Loucy (cell line): ENCODE measurements at regions not wholly inside any gene's neighbourhood (a gene's known extent, or its start where the extent isn't known, plus 50 kb on each side); places are given as distances from the start of the nearest gene placed in this dataset.

Source experiments
- H2AFZ ChIP-seq: fragments of 200-600 bp; sonication (generic); 2 replicates; pipeline ENCODE4 v1.6.0; 2016; ENCODE audit warnings: antibody characterized with exemption, mild to moderate bottlenecking, low read length, moderate library complexity
- H3F3A ChIP-seq: fragments of 200-600 bp; 2 replicates; pipeline ENCODE4 v1.6.0; 2016; ENCODE audit warnings: antibody characterized with exemption, low read depth, mild to moderate bottlenecking
- H3K27me3 ChIP-seq: fragments of 200-600 bp; sonication (generic); 2 replicates; pipeline ENCODE4 v1.6.1; 2014; ENCODE audit warnings: low read length, mild to moderate bottlenecking; ENCODE audit not compliant: insufficient read depth, poor library complexity, severe bottlenecking
- H3K36me3 ChIP-seq: fragments of 200-600 bp; sonication (generic); 2 replicates; pipeline ENCODE4 v1.6.1; 2016; ENCODE audit warnings: low read length; ENCODE audit not compliant: insufficient read depth
- H3K4me1 ChIP-seq: fragments of 200-600 bp; sonication (generic); 2 replicates; pipeline ENCODE4 v1.5.1; 2014; ENCODE audit warnings: low read length, mild to moderate bottlenecking; ENCODE audit not compliant: insufficient read depth, poor library complexity, severe bottlenecking
- H3K4me2 ChIP-seq: fragments of 200-600 bp; sonication (generic); 2 replicates; pipeline ENCODE4 v1.6.0; 2014; ENCODE audit warnings: antibody characterized with exemption, low read length, low read depth, mild to moderate bottlenecking; ENCODE audit not compliant: poor library complexity, severe bottlenecking
- H3K4me3 ChIP-seq: fragments of 200-600 bp; sonication (generic); 2 replicates; pipeline ENCODE4 v1.5.1; 2014; ENCODE audit warnings: low read length, mild to moderate bottlenecking, mixed read lengths; ENCODE audit not compliant: poor library complexity, severe bottlenecking
- H3K79me2 ChIP-seq: fragments of 200-600 bp; sonication (generic); 2 replicates; pipeline ENCODE4 v1.6.1; 2014; ENCODE audit warnings: low read length; ENCODE audit not compliant: insufficient read depth
- H3K9ac ChIP-seq: fragments of 200-600 bp; sonication (generic); 2 replicates; pipeline ENCODE4 v1.6.0; 2014; ENCODE audit warnings: mild to moderate bottlenecking, low read depth, low read length, moderate library complexity; ENCODE audit not compliant: poor library complexity, severe bottlenecking
- H3K9me2 ChIP-seq: fragments of 200-600 bp; sonication (generic); replicated peaks from 2 replicates; pipeline ENCODE4 v1.6.1; 2016; ENCODE audit warnings: low read depth, low read length, mixed read lengths
- H3K9me3 ChIP-seq: fragments of 200-600 bp; sonication (generic); 2 replicates; pipeline ENCODE4 v1.6.1; 2014; ENCODE audit warnings: mild to moderate bottlenecking, antibody characterized with exemption, low read length, low read depth; ENCODE audit not compliant: insufficient read depth
- H4K20me1 ChIP-seq: fragments of 200-600 bp; sonication (generic); 2 replicates; pipeline ENCODE4 v1.6.0; 2014; ENCODE audit warnings: antibody characterized with exemption, low read length, mild to moderate bottlenecking; ENCODE audit not compliant: insufficient read depth, poor library complexity, severe bottlenecking
- EZH2phosphoT487 ChIP-seq: fragments of 200-600 bp; IDR thresholded peaks from 2 replicates; pipeline ENCODE4 v1.6.1; 2018; ENCODE audit warnings: antibody characterized with exemption, mild to moderate bottlenecking, moderate library complexity, borderline replicate concordance
- TF ChIP-seq, protein P1 (sequence below): fragments of 200-600 bp; sonication (generic); conservative IDR thresholded peaks from 2 replicates; pipeline ENCODE4 v1.5.1; 2014; ENCODE audit warnings: mild to moderate bottlenecking, antibody characterized with exemption, low read length

DNA sequence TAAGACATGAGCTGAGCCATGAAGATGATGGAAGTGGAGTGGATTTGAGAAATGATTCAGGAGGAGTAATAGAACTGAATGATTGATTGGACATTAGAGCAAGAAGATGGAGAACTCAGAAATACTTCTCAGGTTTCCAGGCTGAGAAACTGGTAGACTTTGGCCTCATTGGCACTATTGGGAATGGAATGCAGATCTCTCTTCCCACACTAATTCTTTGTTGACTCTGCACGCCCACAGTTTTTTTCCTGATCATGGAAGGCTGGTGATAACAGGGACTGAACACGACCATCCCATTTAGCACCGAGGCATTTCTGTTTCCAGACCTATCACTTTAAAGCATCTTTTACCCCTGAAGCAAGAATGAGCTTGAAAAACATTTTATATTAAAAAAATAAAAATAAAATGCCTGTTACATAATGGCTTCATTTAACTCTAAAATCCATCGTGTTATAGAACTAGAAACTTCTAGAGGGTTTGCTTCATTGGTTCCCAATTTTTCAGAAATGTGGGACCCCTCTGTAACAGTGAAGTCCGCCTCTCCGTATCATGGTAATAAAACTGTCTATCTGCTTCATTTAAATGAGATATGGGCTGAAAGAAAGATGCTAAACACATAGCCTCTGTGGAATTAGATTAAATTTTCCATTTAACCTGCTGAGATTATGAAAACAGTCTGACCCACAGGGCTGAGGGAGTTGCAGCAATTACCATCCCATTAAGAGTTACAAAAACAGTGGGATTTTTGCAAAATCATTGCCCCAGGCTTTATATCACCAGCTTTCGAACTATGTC is 562.0 kb upstream of the CFAP20DC start:
- no peaks in the 10 kb centered on the region for H4K20me1 ChIP-seq
- no peaks in the 10 kb centered on the region for H3K4me1 ChIP-seq
- no peaks in the 10 kb centered on the region for H3K9me3 ChIP-seq
- H3K27me3 ChIP-seq: no peaks in the 10 kb centered on the region
- H3F3A ChIP-seq: no peaks in the 10 kb centered on the region
- no peak overlapping the region for H3K4me2 ChIP-seq
- H3K4me3 ChIP-seq: no peak overlapping the region
- TF ChIP-seq, protein P1, sequence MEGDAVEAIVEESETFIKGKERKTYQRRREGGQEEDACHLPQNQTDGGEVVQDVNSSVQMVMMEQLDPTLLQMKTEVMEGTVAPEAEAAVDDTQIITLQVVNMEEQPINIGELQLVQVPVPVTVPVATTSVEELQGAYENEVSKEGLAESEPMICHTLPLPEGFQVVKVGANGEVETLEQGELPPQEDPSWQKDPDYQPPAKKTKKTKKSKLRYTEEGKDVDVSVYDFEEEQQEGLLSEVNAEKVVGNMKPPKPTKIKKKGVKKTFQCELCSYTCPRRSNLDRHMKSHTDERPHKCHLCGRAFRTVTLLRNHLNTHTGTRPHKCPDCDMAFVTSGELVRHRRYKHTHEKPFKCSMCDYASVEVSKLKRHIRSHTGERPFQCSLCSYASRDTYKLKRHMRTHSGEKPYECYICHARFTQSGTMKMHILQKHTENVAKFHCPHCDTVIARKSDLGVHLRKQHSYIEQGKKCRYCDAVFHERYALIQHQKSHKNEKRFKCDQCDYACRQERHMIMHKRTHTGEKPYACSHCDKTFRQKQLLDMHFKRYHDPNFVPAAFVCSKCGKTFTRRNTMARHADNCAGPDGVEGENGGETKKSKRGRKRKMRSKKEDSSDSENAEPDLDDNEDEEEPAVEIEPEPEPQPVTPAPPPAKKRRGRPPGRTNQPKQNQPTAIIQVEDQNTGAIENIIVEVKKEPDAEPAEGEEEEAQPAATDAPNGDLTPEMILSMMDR: no peak
- TF ChIP-seq EZH2phosphoT487: no peak
- no peak overlapping the region for H3K9ac ChIP-seq
- H3K9me2 ChIP-seq: no peaks in the 10 kb centered on the region
- no peak overlapping the region for H2AFZ ChIP-seq
- H3K36me3 ChIP-seq: no peaks in the 10 kb centered on the region
- no peaks in the 10 kb centered on the region for H3K79me2 ChIP-seq

DNA sequence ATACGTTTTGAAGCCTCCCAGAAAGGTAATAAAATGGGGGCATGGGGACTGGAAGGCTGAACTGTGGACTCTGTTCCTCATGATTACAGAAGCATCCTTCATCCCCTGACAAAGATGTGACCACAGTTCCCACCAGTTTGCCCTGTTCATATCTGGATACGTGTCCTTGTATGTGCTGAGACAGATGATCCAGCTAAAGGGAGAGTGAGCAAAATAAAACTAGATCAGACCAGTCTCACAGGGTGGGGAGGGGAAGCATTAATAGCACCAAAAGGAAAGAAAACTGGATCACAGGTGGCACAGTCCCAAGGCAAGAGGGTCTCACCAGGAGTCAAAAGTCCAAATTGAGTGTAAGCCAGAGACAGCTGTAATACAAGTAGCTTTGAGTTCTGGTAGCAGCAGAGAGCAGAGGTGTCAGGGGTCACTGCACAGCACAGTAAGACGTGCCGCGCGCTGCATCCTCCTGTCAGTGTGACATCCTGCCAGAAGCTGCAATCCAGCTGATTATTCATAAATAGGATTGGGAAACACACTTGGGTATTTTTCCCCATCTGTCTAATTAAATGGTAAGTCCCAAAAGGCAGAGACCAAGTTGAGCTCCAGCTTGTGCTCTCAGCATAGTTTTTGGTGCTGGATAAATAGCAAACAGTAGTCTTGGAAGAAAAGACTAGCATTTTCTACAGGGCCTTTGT is 560.0 kb upstream of the CFAP20DC start:
- Histone ChIP-seq H3K4me1 (no peaks in the 10 kb centered on the region), H3K9ac (no peak overlapping the region), H3F3A (no peaks in the 10 kb centered on the region), H3K4me2 (no peak overlapping the region), H3K79me2 (no peaks in the 10 kb centered on the region), H3K36me3 (no peaks in the 10 kb centered on the region), H4K20me1 (no peaks in the 10 kb centered on the region), H3K4me3 (no peak overlapping the region), H2AFZ (peak overlapping the region; percentile 21; the same call in 1 of the 2 replicates), H3K9me2 (no peaks in the 10 kb centered on the region), H3K9me3 (no peaks in the 10 kb centered on the region), H3K27me3 (no peaks in the 10 kb centered on the region)
- TF ChIP-seq, protein P1: no peak
- no peak for TF ChIP-seq EZH2phosphoT487

DNA sequence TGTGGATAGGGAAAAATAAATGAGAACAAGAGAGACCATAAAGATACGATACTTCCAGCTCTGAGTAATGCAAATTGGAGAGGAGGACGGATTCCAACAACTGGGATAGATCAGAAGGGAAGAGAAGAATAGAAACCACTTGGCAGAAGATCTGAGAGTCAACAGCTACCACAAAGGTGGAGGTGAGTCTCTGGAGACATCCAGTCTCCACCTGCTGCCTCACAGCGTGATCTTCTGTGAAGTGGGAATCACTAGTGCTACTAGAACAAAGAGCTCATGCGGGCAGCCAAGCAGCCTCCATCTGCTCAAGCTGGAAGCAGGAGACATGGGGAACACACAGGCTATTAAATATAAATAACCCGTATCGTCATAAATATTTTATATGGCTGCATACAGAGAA is 558.5 kb upstream of the CFAP20DC start:
- H4K20me1 ChIP-seq: no peaks in the 10 kb centered on the region
- no peaks in the 10 kb centered on the region for H3K36me3 ChIP-seq
- no peaks in the 10 kb centered on the region for H3K27me3 ChIP-seq
- no peaks in the 10 kb centered on the region for H3F3A ChIP-seq
- no peak overlapping the region for H3K4me3 ChIP-seq
- H3K4me1 ChIP-seq: no peaks in the 10 kb centered on the region
- no peak overlapping the region for H3K9ac ChIP-seq
- no peak for TF ChIP-seq EZH2phosphoT487
- TF ChIP-seq, protein P1: no peak
- H2AFZ ChIP-seq: no peak overlapping the region
- no peaks in the 10 kb centered on the region for H3K9me3 ChIP-seq
- no peaks in the 10 kb centered on the region for H3K9me2 ChIP-seq
- no peak overlapping the region for H3K4me2 ChIP-seq
- H3K79me2 ChIP-seq: no peaks in the 10 kb centered on the region
